ENCODE measurements at regions not wholly inside any gene's neighbourhood (a gene's known extent, or its start where the extent isn't known, plus 50 kb on each side); places are given as distances from the start of the nearest gene placed in this dataset.

GRCh38 chr17:77809814-77810213 lies 148.7 kb upstream of the TNRC6C start:
- DNase-seq, result no peak

DNA sequence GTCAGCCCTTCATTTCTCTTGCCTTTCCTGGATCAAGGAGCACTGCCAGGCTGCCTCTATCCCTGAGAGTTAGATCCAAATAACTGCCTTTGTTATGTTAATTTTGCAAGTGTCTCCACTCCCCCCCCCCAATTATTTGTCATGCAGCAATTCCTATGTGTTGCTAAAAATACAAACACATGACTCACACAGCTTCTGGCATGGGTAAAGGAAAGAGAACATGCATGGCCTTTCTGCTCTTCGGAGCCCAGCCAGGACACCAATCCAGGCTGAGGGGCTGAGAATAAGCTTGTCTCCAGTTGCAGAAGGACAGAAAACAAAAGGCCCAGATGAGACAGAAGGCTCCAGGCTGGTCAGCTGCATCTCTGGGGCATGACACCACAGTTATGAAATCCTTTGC lies 148.0 kb upstream of the TNRC6C start:
- DNase-seq, result no peak

DNA sequence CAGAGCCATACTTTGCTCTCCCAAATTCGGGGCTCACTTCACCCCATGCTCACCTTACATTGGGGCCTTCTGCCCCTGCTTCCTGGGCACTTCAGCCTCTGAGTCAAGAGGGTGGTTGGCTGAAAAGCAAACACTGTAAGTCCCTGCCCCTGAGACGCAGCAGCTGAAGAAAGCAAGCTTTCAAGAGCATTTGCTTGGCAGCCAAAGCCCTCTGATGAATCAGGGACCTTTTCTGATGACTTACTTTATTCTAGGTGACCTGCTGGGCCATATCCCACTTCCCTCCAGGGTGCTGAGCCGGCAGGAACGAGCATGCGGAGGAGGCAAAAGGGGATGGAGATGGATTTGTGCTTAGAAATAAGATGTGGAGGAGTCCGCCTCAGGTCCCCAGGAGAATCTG lies 147.0 kb upstream of the TNRC6C start:
- DNase-seq, result no peak

- no peak for DNase-seq
These were observed 144.3 kb upstream of the TNRC6C start for GRCh38 chr17:77814091-77814772.

DNA sequence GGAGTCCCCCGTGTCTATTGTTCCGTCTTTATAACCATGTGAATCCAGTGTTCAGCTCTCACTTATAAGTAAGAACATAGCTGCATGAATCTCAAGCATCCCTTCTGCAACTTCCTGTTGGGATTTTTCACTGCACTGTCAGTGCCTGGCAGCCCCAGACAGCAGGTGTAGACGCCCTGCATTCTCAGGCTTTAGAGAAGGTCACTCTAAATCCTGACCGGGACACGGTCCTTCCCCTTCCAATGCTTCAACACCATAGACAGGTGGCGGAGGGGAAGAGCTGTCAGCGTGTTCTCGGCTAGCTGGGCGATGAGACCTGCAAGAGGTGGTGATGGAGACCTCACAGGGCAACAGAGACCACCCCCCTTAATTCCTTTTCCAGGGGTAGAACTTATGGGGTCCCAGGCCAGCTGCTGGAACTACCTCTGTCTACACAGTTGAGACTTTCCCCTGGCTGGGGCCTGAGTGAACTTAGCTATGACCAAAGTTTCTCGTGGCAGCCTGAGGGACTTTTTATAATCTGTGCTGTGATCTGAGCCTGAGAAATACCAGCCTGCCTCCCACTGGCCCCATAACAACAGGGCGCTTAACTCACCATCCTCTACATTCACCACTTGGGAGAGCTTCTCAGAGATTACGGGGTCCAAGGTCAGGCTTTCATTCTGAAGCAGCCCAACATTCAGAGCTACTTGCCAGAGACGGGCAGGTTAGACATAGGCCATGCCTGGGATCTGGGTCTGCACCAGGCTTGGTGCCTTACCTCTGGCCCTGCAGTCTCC lies 143.2 kb upstream of the TNRC6C start:
- no peak for DNase-seq

GRCh38 chr17:77817953-77818352 lies 140.6 kb upstream of the TNRC6C start:
- no peak for DNase-seq

DNA sequence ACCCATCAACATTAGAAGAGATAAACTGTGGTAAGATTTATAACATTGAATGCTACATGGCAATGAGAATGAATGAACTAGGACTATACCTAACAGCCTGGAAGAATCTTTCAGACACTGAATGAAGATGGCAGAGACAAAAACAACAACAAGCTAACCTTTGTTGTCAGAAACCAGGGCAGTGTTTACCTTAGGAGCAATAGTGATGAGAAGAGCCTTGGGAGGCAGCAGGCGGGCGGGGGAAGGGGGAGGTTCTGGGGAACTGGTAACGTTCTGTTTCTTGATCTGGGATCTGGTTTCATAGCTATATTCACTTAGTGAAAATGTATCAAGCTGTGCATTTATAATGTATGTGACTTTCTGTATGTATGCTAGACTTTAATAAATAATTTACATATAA lies 139.0 kb upstream of the TNRC6C start:
- no peak for DNase-seq

DNA sequence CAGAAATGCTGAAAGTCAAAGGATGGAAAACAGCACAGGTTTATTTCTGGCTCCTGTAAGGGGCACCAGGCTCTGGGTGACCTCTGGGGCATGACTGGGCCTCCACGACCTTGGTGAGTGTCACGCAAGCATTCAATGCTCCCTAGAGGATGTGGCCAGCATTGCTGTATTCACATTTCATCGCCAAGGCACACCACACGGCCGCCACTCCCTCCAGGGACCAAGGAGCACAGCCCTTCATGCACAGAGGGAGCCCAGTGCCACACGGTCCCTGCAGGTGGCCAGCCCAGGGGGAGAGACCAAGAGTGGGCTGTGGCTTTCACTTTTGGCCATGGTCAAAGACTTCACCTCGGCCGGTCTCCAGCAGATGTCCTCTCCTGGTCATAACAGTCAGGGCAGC lies 137.4 kb upstream of the TNRC6C start:
- DNase-seq, result no peak

- no peak for DNase-seq
These were observed 136.0 kb upstream of the TNRC6C start for GRCh38 chr17:77822302-77823030.

- no peak for DNase-seq
These were observed 134.3 kb upstream of the TNRC6C start for GRCh38 chr17:77824102-77824779.

DNA sequence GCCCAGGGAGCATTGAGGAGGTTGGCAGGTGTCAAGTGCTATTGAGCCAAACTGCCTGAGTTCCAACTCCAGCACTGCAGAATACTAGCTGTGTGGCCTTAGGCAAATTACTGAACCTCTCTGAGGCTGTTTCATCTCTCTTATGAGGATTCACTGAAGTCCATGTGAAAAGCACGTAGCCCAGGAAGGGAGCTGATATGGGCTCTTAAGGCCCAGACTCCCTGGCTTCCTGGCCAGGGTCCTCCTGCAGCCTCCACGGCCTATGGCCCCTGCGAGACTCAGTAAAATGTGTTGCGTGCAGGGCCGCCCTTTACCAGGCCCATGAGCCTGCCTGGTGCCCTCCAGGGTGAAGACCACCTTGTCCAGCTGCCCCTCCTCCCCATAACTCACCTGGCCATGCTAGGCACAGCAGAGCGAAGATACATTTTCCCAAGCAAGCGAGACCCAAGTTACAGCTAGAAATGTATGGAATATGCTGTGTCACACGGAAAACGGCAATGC lies 133.7 kb upstream of the TNRC6C start:
- no peak for DNase-seq

DNA sequence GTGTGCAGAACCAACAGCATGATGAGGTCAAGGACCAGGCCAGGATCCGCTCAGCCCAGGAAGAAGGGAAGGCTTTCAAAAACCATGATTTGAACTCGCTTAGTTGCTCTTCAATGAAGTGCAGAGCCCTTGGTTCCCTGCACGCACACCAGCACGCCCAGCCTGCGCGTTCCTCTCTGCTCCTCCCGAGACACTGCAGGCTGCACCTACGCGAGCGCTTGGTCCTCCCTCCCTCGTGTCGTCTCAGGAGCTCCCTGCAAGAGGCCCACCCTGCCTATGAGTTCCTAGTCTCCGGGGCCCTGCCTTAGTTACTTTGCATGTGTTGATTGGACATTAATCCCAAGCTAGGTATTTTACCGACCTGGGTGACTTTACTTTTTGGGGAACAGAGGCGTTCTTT lies 132.9 kb upstream of the TNRC6C start:
- no peak for DNase-seq

- DNase-seq, result no peak
These were observed 132.2 kb upstream of the TNRC6C start for GRCh38 chr17:77826132-77826873.

DNA sequence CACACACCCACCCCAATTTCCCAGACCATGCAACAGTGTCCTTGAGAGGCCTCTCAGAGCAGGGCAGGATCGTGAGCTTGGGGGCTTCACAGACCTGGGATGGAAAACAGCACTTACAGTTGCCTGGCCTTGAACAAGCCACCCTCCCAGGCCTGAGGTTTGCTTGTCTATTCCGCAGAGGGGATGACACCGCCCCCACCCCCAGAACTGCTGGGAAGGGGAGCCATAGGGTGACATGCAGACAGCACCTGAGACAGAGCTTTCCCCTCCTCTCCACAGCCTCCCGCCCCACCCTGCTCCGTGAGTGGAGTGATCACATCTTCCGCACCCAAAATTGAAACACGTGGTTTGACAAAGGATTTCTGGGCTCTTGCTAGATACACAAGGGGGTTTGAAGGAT lies 131.5 kb upstream of the TNRC6C start:
- no peak for DNase-seq

- DNase-seq, result no peak
These were observed 131.0 kb upstream of the TNRC6C start for GRCh38 chr17:77827511-77827910.

- no peak for DNase-seq
These were observed 129.6 kb upstream of the TNRC6C start for GRCh38 chr17:77828749-77829539.

DNA sequence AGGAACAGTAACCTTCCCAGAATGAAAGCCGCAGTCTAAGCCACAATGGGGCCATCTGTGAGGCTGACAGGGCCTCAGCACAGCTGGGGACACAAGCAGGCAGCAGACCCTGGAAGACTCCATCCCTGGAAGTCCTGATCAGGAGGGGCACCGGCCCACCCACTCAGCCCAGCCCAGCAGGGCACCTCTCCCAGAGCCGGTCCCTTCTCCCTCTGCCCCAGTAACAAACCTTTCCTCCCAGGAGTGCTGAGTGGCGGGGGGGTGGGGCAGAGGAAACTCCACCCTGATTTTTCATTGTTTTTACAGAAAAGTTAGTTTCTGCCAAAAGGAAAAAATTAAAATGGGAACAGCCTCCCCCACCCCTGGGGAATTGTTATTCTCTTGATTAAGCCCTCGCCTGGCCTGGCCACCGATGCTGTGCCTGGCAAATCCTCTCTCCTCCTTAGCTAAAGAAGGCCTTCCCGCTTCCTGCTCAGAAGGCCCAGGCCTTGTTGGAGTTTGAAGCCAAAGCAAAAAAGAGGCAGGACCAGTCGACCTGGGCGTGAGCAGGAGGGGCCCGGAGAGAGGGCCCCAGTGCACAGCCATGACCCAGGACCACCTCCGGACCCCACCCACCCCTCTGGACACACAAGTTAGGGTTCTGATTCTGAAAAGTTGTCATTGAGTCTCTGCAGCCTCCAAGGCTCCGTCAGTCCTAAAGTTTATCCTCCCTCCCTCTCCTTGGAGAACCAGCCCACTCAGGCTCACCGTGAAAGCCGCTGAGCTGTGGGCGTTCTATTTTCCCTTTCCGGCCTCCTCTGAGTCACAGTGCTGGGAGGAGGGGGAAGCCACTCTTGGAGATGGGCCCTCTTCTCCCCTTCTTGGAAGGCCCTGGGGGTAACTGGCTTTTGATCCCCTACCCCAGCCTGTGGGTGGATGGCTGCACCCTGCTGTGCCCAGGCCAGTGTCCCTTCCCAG lies 128.4 kb upstream of the TNRC6C start:
- DNase-seq, result no peak

DNA sequence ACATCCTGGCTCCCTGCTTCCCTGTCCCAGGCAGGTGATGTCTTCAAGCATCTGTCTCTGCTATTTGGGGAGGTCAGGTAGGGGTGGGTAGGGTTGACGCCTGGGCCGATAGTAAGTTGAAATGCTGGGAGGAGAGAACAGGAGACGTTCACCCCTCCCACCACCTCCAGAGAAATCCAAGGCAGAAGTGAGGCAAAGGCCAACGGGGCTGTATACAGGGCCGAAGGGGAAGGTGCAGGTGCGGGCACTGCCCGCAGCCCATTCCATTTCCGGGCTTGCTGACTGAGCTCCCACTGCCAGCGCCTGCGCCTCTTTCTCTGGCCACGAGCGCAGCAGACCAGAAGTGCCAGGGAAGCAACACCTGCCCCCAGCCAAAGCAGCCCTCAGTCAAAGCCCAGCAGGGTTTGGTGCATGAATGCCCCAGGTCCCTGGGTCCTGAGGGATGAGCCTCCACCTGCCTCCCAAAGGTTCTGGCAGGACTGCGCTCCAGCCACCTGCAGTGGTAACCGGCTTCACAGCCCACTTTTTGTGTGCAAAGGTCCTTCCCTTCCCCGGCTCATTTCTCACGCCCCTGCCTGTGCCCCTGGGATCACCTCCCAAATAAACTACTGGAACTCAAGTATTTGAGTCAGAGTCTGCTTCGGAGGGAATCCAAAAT lies 127.6 kb upstream of the TNRC6C start:
- DNase-seq, result no peak

GRCh38 chr17:77831474-77832179 lies 126.9 kb upstream of the TNRC6C start:
- DNase-seq, result no peak

Data from stimulated activated CD8-positive, alpha-beta memory T cell treated with anti-CD3 and anti-CD28 coated beads, Interleukin-4, amount 100 ng/mL, for 48 hours (primary cell).